Vagina (tissue), 2 donors: ENCODE measurements at regions not wholly inside any gene's neighbourhood (a gene's known extent, or its start where the extent isn't known, plus 50 kb on each side); places are given as distances from the start of the nearest gene placed in this dataset.

Experiments used
- CTCF ChIP-seq, 3 experiments: fragments of 450-650 bp in 2 of 3; fragments of 200-600 bp in 1 of 3; sonication (generic) in 1 of 3; IDR thresholded peaks; one replicate each; pipeline ENCODE4 v1.5.1; 2017 to 2019; ENCODE audit warnings: antibody characterized with exemption in 3 of 3, mild to moderate bottlenecking in 2 of 3, moderate library complexity in 2 of 3
- POLR2A ChIP-seq, 2 donors: fragments of 450-650 bp; IDR thresholded peaks; one replicate each; pipeline ENCODE4 v1.6.1; 2017; ENCODE audit warnings: antibody characterized with exemption in 2 of 2, mild to moderate bottlenecking in 2 of 2, moderate library complexity in 2 of 2
- POLR2AphosphoS5 ChIP-seq, 2 donors: sonication (generic); formaldehyde crosslinking; IDR thresholded peaks; one replicate each; pipeline ENCODE4 v1.9.0; 2017; ENCODE audit warnings: antibody characterized with exemption in 2 of 2, mild to moderate bottlenecking in 2 of 2, low read depth in 1 of 2; ENCODE audit not compliant: insufficient read depth in 1 of 2

GRCh38 chr20:8964959-8965562 lies 103.8 kb upstream of the PLCB4 start:
- no peak for TF ChIP-seq CTCF (IDR thresholded peaks at IDR 0.05)
- no peak for TF ChIP-seq POLR2A (IDR thresholded peaks at IDR 0.05)
- TF ChIP-seq POLR2AphosphoS5 (IDR thresholded peaks at IDR 0.05; ENCODE audit: insufficient read depth in 1 of 2, low read depth in 1 of 2): no peak
